Dermis blood vessel endothelial cell (primary cell): ENCODE measurements at regions not wholly inside any gene's neighbourhood (a gene's known extent, or its start where the extent isn't known, plus 50 kb on each side); places are given as distances from the start of the nearest gene placed in this dataset.

Source experiments
- DNase-seq: peaks from one replicate; pipeline ENCODE4 v3.0.0; 2010

DNA sequence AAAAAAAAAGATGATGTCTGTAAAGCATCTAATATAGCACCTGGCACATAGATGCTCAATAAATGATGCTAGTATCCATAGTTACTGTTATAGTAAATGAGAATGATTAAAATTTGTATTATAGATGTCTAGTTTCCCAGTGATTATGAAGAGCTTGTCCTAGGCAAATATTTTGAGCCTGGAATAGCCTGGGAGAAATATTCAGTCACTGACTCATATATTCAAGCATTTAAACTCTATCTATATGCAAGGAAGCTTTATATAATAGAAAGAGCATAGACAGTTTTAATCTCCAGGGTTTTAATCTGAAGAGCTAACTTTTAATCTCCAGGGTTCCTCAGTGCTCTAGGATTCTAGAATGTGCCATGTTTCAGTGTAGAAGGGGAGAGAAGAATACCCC, 91.5 kb upstream of the VASH1 start:
- DNase-seq, result no peak

GRCh38 chr14:76672123-76672522, 89.1 kb upstream of the VASH1 start:
- no peak for DNase-seq

DNA sequence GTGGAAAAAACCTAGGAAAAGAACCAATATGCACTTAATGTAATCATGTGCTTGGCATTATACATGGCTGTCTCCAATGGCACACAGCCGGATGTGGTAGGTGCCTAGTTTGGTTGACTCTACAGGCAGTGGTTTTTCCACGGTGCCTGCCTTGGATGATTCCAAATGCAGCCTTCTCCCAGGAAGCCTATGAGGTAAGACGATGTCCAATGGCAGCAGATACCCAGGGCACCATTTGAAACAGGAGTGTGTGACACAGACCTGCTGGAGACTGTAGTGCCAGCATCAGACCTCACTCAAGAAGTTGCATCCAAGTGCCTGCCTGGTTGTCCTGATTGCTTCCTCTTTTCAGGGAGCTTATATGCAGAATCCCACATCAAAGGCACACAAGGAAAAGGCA, 88.0 kb upstream of the VASH1 start:
- no peak for DNase-seq

DNA sequence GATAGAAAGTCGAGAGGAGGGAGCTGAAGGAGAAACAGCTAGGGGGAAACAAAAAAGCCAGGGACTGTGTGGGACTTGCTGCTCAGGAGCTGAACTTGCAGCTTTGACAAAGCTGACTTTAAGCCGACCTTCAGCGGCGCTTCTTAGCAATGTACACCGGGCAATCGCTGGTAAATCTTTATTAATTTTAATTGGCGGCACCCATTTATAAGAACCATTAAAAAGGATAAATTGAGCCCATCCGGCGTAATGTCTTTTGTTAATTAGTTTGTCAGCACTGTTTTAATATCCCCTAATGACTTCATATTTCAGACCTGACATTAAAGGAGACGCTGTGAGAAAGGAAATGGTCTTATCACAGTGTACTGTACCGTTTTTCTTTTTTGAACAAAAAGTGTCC, 86.2 kb upstream of the VASH1 start:
- DNase-seq, result no peak

DNA sequence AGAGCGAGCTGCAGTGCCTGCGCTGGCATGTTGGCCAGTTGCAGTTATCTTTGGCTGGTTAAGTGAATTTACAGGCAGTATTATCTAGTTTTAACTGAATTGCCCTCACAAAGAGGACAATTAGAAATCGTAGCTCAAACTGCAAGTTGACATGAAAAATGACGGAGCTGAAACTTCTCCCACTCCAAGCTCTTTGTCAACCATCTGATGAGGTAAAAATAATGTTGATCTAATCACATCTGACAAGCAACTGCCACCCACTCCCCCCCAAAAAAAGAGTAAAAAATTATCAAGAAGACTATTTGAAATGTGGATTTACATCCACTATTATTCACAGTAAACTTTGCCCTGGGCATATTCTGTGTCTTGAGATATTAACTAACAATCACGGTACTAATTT, 84.7 kb upstream of the VASH1 start:
- no peak for DNase-seq

GRCh38 chr14:76677534-76678145, 83.6 kb upstream of the VASH1 start:
- no peak for DNase-seq

- no peak for DNase-seq
Measured at GRCh38 chr14:76678244-76678800, 82.9 kb upstream of the VASH1 start.

DNA sequence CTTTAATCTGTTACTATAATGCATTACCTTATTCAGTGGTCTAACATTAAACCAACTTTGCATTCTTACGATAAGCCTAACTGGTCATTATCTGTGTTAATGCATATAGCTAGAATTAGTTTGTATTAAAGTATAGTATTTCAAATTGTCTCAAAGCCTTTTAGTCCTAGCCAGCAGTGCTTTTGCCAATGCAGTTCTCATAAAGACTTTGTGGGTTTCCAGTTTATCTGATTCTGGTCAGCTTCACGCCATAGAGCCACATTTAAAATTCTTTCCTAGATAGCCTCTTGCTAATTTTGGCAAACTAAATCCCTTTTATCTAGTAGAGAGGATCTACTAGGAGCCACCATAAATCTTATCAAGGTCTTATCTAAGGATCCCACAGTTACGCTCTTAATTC, 78.9 kb upstream of the VASH1 start:
- no peak for DNase-seq

DNA sequence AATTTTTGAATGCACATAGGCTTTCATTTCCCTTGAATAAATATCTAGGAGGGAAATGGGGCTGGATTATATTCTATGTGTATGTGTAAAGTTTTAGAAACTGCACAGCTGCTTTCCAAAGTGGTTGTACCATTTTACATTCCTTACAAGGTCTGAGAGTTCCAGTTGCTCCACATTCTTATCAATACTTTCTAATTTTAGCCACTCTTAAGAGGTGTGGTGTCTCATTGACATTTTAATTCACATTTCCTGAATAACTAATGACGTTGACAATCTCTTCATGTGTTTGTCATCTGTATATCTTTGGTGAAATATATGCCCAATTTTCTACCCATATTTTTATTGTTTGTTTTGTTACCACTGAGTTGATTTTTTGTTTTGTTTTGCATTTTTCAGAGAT, 74.6 kb upstream of the VASH1 start:
- no peak for DNase-seq

- DNase-seq, result no peak
Measured at GRCh38 chr14:76687611-76688382, 73.5 kb upstream of the VASH1 start.

DNA sequence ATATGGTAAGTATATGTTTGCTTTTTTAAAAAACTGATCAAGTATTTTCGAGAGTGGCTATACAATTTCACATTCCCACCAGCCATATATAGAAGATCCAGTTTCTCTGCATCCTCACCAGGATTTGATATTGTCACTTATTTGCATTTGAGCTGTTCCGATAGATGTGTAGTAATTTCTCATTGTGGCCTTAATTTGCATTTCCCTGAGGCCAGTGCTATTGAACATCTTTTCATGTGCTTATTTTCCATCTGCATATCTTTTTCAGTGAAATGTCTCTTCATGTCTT, 72.9 kb upstream of the VASH1 start:
- DNase-seq, result no peak

DNA sequence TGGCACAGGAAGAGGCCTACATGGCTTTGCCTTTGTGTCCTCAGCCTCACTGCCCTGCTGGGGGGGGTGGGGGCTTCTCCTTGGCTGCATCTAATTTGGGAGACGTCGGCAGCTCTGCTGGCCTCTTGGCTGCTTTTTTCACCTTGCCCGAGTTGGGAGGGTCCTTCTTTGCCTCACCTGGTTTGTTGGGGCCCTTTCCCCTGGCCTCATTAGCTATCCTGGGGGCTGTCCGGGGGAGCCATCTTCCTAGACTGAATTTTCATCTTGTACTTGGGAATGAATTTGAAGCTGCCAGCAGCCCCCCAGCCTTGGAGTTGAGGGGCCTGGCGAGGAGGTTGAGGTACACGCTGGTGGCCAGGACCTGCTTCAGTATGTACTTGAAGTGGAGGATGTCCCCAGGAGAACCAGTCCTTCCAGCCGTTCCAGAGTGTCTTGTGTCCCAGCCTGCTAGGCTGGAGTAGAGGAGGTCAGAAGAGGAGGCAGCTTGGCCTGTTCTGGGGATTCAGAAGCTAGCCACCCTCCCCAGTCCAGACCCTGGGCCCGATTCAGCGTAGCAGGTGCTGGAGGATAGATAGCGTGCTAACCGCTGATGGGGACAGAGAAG, 70.7 kb upstream of the VASH1 start:
- no peak for DNase-seq

GRCh38 chr14:76694106-76694505, 67.2 kb upstream of the VASH1 start:
- DNase-seq, result no peak

GRCh38 chr14:76695263-76695920, 65.9 kb upstream of the VASH1 start:
- DNase-seq, result no peak

DNA sequence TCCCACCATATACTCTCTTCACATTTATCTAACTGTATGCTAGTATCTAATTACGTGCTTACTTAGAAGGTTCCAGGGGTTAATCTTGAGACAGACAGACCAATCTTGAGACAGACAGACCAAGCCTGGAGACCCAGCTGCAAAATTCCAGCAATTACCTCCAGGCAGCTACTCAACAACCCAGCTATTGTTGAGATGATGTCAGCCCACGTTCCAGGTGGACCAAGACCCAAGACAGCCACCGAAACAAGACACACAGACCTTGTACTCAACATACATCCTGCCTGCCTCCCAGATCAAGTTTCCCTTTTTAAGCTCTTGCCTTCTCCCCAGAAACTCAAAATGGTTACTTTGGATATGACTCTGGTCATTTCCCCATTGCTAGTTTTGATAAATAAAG, 64.9 kb upstream of the VASH1 start:
- DNase-seq, result no peak

DNA sequence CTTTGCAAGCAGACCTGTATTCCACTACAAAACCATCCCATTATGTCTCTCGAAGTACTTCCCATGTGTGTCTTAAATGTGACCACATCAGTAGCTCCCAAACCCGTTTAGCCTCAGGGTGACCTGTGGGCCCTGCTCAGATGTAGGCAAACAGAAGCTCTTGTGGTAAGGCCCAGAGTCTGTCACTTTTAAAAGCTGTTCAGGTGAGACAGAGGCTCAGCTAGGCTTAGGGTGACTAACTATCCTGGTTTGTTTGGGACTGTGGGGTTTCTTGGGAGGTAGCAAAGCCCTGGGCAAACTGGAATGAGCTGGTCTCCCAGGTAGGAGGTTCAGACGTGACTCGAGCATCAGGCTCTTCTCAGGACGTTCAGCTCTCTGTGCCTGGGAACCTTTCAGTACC, 64.5 kb upstream of the VASH1 start:
- DNase-seq, result no peak

DNA sequence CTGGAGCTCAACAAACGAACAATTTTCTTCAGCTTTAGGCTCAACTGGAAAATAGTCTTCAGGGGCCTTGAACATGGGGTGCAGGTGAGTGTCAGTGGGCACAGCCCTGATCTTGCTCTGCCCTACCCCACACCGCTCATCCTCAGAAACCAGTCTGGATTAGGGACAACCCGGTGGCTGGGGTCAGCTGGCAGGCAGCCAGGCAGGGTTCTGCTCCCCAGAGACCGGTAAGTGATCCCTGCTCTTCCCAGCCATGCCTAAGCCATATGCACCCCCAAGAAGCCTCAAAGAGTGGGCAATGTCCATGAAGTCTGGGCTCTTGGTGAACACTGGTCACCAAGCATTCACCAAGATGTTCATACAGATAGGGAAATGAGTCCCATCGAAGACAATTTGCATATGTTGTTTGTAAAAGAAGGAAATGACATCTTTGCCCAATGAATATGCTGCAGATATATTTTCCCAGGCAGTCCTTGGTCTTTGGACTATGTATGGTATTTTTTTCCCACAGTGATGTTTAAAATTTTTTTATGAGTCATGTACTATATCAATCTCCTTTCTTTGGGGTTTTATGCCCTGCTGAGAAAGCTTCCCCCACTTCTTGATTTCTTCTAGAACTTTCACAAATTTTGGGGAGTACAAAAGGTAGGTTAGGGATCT, 63.9 kb upstream of the VASH1 start:
- no peak for DNase-seq

- DNase-seq, result no peak
Measured at GRCh38 chr14:76698191-76698590, 63.1 kb upstream of the VASH1 start.

- no peak for DNase-seq
Measured at GRCh38 chr14:76698631-76699030, 62.6 kb upstream of the VASH1 start.

DNA sequence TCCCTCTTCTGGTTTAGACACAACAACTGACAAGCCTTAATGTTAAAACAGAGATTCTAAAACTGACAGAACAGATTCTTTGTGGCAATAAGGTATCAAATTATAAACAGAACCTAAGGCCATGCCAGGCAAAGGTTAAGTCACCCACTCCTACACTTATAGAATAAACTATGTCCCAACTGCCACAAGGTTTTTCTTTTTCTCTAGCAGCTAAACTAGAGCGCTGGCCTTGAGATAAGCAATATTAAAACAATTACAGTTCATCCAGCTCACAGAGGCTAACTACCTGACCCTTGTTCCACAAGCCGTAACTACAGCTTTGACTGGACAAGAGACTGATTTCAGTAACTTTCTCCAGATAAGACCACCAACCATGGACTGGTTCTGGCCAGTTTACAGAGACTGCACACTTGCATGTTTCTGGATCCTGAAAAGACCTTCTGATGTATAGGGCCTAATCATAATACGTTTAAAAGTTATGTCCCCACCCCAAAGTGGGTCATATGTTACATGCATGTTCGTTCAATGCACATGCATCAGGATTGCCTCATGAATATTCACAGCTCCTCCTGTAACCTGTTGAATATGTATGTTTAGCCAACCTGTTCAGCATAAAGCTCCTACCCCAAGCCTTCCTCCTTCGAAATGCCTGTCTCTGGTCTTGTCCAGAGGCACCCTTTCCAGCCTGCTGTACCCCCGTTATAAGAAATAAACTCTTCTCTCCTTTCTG, 61.9 kb upstream of the VASH1 start:
- DNase-seq, result no peak

DNA sequence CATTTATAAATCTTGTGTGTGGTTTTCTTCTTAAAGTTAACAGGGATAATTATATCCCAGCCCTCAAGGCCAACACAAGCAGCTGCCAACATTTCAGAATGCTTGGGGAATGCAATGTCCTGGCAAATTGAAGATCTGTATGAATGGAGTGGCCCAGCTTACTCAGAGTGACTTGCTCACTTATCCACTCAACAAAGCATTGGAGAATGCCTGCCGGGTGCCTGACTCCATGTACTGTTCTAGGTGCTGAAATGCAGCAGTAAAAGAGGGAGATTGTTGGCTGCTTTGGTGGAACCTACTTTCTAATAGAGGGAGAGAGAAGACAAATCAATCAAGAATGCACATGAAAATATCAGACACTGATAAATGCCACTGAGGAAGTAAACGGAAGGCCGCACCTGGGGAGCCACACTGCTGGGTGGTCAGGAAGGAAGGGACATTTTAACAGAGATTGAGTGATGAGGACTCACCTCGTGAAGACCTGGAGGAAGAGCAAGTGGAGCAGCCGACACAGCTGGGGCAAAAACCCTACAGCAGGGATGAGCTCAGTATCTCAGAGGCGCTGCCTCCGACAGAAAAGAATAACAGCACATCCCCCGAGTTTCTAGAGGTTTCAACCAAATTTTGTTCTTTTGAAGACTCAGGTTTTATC, 61.2 kb upstream of the VASH1 start:
- DNase-seq, result no peak

DNA sequence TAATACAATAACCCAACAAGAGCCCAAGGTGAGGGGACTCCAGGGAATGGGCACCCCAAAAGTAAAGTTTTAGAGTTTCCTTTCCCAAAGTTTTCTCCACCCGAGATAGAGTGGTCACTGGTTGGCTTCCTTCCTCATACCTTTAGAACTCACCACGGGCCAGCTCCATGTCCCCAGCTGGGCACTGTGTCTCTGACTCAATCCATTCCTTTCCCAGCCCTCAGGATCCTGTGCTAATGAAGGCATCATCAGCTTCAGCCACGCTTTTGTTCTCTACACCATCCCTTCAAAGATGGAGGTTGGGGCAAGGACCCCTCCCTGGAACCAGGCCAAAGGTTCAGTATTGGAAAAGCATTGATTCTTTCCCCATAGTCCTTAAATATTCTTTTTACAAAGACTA, 59.8 kb upstream of the VASH1 start:
- no peak for DNase-seq
